ENCODE measurements at regions not wholly inside any gene's neighbourhood (a gene's known extent, or its start where the extent isn't known, plus 50 kb on each side); places are given as distances from the start of the nearest gene placed in this dataset.

DNA sequence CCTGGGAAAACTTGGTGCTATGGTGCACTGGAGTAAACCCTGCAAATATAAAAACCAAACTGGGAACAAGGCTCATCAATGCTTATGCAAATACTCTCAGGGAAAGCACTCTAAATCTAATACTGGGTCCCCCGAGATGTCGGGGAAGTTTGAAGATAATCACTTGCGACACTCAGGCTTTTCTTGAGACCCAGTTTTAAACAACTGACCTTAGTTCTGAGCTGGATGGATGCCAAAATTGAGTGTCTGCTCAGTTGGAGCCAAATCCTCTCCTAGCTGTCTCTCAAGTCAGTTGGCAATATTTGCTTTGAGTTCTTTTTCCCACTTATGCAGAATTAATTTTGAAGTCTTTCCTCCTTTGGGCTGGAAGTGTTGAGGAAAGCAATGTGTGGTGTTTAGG is 75.5 kb upstream of the CD2AP start:
- H3K4me3 ChIP-seq (ENCODE audit: low read length): no peak overlapping the region
- peaks cover 5% of the 10 kb centered on the region for H3K4me1 Mint-ChIP-seq
- no peaks in the 10 kb centered on the region for H3K27me3 Mint-ChIP-seq (ENCODE audit: insufficient read depth)
- H3K4me3 Mint-ChIP-seq: no peak overlapping the region
- H3K27ac Mint-ChIP-seq: no peak overlapping the region
- H3K4me1 ChIP-seq (ENCODE audit: control insufficient read depth, insufficient read depth, low read length): peaks cover 6% of the 10 kb centered on the region
- no peaks in the 10 kb centered on the region for H3K36me3 ChIP-seq (ENCODE audit: control insufficient read depth, insufficient read depth, low read length)
- no peaks in the 10 kb centered on the region for H3K9me3 Mint-ChIP-seq
- H3K9ac ChIP-seq (ENCODE audit: extremely low read depth, low read length, poor library complexity, severe bottlenecking): no peak overlapping the region
- TF ChIP-seq, protein P1, sequence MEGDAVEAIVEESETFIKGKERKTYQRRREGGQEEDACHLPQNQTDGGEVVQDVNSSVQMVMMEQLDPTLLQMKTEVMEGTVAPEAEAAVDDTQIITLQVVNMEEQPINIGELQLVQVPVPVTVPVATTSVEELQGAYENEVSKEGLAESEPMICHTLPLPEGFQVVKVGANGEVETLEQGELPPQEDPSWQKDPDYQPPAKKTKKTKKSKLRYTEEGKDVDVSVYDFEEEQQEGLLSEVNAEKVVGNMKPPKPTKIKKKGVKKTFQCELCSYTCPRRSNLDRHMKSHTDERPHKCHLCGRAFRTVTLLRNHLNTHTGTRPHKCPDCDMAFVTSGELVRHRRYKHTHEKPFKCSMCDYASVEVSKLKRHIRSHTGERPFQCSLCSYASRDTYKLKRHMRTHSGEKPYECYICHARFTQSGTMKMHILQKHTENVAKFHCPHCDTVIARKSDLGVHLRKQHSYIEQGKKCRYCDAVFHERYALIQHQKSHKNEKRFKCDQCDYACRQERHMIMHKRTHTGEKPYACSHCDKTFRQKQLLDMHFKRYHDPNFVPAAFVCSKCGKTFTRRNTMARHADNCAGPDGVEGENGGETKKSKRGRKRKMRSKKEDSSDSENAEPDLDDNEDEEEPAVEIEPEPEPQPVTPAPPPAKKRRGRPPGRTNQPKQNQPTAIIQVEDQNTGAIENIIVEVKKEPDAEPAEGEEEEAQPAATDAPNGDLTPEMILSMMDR (conservative IDR thresholded peaks at IDR 0.05): no peak
- H3K27ac ChIP-seq (ENCODE audit: low read depth, low read length): no peak overlapping the region
- H3K36me3 Mint-ChIP-seq (ENCODE audit: low read depth): no peaks in the 10 kb centered on the region
- 90 to 96% methylated on average over 2 to 3 of the region's 3 CpGs for WGBS, 2 experiments (ENCODE audit: insufficient coverage in 1 of 2, insufficient read length in 1 of 2)
- no peak for DNase-seq
- no peaks in the 10 kb centered on the region for H3K27me3 ChIP-seq (ENCODE audit: control insufficient read depth, insufficient read depth, low read length, poor library complexity, severe bottlenecking)
- H3K9me3 ChIP-seq (ENCODE audit: control insufficient read depth, low read length): no peaks in the 10 kb centered on the region

DNA sequence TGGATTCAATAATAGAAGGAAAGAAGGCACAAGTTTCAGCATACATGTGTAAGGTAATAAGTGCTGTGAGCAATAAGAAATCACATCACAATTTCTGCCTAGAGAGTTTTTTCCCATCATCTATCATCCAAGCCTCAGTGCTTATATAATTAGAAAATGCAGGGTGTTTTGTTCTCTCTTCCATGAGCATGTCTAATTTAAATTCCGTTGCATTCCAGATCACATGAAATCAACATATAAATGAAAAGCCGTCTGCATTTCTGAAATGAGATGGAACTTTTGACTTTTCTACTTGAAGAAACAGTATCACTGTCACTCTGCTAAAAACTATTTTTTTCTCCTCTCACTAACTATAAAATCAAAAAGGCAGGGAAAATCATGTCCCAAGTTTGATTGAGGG is 74.5 kb upstream of the CD2AP start:
- Histone ChIP-seq H3K27me3 (ENCODE audit: control insufficient read depth, insufficient read depth, low read length, poor library complexity, severe bottlenecking) (no peaks in the 10 kb centered on the region), H3K4me3 (ENCODE audit: low read length) (no peak overlapping the region), H3K27ac (ENCODE audit: low read depth, low read length) (no peak overlapping the region), H3K9ac (ENCODE audit: extremely low read depth, low read length, poor library complexity, severe bottlenecking) (no peak overlapping the region), H3K36me3 (ENCODE audit: control insufficient read depth, insufficient read depth, low read length) (no peaks in the 10 kb centered on the region), H3K9me3 (ENCODE audit: control insufficient read depth, low read length) (no peaks in the 10 kb centered on the region), H3K4me1 (ENCODE audit: control insufficient read depth, insufficient read depth, low read length) (no peaks in the 10 kb centered on the region)
- no peak overlapping the region for H3K27ac Mint-ChIP-seq
- H3K9me3 Mint-ChIP-seq: no peaks in the 10 kb centered on the region
- no peak for DNase-seq
- no peaks in the 10 kb centered on the region for H3K4me1 Mint-ChIP-seq
- no peaks in the 10 kb centered on the region for H3K27me3 Mint-ChIP-seq (ENCODE audit: insufficient read depth)
- TF ChIP-seq, protein P1 (conservative IDR thresholded peaks at IDR 0.05): no peak
- WGBS, 2 experiments (ENCODE audit: insufficient coverage in 1 of 2, insufficient read length in 1 of 2): 80 to 87% methylated on average over 1 to 2 of the region's 2 CpGs
- H3K4me3 Mint-ChIP-seq: no peak overlapping the region
- no peaks in the 10 kb centered on the region for H3K36me3 Mint-ChIP-seq (ENCODE audit: low read depth)

- H3K36me3 ChIP-seq (ENCODE audit: control insufficient read depth, insufficient read depth, low read length): no peaks in the 10 kb centered on the region
- no peaks in the 10 kb centered on the region for H3K27me3 ChIP-seq (ENCODE audit: control insufficient read depth, insufficient read depth, low read length, poor library complexity, severe bottlenecking)
- H3K4me3 ChIP-seq (ENCODE audit: low read length): no peak overlapping the region
- 88 to 94% methylated on average over 2 of the region's 2 CpGs for WGBS, 2 experiments (ENCODE audit: insufficient coverage in 1 of 2, insufficient read length in 1 of 2)
- Mint-ChIP-seq H3K4me1 (no peaks in the 10 kb centered on the region), H3K9me3 (no peaks in the 10 kb centered on the region), H3K36me3 (ENCODE audit: low read depth) (no peaks in the 10 kb centered on the region), H3K27ac (no peak overlapping the region), H3K27me3 (ENCODE audit: insufficient read depth) (no peaks in the 10 kb centered on the region), H3K4me3 (no peak overlapping the region)
- no peaks in the 10 kb centered on the region for H3K9me3 ChIP-seq (ENCODE audit: control insufficient read depth, low read length)
- no peak for DNase-seq
- no peaks in the 10 kb centered on the region for H3K4me1 ChIP-seq (ENCODE audit: control insufficient read depth, insufficient read depth, low read length)
- no peak overlapping the region for H3K27ac ChIP-seq (ENCODE audit: low read depth, low read length)
- no peak overlapping the region for H3K9ac ChIP-seq (ENCODE audit: extremely low read depth, low read length, poor library complexity, severe bottlenecking)
- TF ChIP-seq, protein P1 (conservative IDR thresholded peaks at IDR 0.05): no peak
Measured at GRCh38 chr6:47403801-47404200, 73.8 kb upstream of the CD2AP start.
